A204.1 (cell line): ENCODE measurements at regions not wholly inside any gene's neighbourhood (a gene's known extent, or its start where the extent isn't known, plus 50 kb on each side); places are given as distances from the start of the nearest gene placed in this dataset.
A peak's percentile ranks its signal among the peaks of the same experiment; 100 is the strongest.

Experiments
- FAIRE-seq: peaks from 2 replicates; lab custom pipeline; 2012; peaks lifted over from hg19 to GRCh38; lab: Jason Lieb, UNC

DNA sequence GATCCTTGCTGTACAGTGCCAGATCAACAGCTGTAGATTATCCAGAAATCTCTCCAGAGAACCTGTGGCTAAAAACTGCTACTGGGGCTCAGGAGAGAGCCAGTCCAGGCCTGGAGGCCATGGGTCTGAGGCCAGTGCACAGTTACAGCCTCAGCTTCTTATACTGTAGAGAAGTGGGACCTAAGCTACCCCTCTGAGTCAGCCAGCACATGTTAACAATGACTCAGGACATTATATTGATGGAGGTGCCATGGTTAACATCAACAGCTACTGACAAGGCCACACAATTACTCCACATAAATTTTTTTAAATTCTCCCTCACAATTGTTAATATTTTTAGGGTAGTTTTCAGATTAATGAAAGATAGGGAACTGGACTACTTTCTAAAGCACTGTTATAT, 138.5 kb downstream of the RBM26 start:
- FAIRE-seq: no peak

- no peak for FAIRE-seq
These were observed 147.6 kb downstream of the RBM26 start for GRCh38 chr13:79258489-79258888.

DNA sequence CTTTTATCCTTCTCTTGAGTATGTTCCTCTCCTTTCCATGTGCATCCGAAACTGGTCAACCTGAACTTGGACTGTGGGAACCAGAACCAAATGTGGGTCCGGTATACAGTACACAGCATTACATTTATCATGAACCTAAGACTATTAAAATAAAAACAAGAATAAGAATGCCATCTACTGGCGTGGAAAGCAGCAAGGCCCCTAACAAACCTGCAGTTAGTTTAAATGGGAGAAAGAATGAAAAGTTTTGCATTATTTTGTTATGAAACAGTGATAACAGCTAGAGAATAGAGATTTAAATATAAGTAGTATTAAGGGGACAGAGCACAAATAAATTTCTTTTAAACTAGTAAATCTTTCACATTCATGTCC, 159.5 kb downstream of the RBM26 start:
- FAIRE-seq: peak; percentile 64

- FAIRE-seq: no peak
These were observed 160.0 kb downstream of the RBM26 start for GRCh38 chr13:79245937-79246577.

- no peak for FAIRE-seq
These were observed 164.4 kb downstream of the RBM26 start for GRCh38 chr13:79241697-79242096.

- no peak for FAIRE-seq
These were observed 168.1 kb downstream of the RBM26 start for GRCh38 chr13:79237981-79238380.

DNA sequence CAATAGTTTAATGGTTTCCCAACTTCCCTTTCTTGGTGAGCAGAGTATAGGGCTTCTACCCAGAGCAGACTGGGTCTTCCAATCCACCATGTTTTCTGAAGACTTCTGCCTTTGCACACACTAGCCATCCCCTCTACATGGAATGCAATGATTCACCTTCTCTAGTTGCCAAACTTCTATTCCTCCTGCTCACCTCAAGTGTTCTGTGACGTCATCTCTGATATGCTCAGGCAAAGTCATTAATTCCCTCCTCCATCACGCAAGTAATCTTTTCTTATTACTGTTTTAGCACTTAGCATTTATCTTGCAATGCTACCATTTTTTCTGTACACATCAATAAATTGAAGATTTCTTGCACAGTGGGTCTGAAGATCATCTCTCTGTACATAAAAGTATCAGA, 174.2 kb downstream of the RBM26 start:
- FAIRE-seq: no peak

GRCh38 chr13:79229761-79230160, 176.3 kb downstream of the RBM26 start:
- FAIRE-seq: no peak

GRCh38 chr13:79228972-79229371, 177.1 kb downstream of the RBM26 start:
- no peak for FAIRE-seq

- no peak for FAIRE-seq
These were observed 178.6 kb downstream of the RBM26 start for GRCh38 chr13:79227418-79227817.

DNA sequence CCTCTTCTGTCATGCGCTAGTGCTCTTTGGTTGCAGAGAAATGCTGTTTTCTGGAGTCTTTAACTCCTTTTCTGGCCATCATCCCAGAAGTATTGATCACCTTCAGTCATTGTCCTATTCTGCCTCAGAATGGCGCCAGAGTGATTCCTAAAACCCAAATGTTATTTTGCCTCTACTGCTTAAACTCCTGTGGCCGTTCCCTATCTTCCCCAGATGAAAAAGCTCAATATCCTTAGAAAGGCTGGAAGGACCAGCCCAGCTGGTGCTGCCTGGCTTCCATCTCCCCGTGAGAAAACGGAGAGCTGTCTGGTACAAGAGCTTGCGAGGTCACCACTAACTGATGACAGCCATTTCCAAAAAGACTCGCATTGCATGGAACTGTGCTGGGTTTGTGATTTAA, 179.1 kb downstream of the RBM26 start:
- no peak for FAIRE-seq

- no peak for FAIRE-seq
These were observed 179.8 kb downstream of the RBM26 start for GRCh38 chr13:79226250-79226649.

DNA sequence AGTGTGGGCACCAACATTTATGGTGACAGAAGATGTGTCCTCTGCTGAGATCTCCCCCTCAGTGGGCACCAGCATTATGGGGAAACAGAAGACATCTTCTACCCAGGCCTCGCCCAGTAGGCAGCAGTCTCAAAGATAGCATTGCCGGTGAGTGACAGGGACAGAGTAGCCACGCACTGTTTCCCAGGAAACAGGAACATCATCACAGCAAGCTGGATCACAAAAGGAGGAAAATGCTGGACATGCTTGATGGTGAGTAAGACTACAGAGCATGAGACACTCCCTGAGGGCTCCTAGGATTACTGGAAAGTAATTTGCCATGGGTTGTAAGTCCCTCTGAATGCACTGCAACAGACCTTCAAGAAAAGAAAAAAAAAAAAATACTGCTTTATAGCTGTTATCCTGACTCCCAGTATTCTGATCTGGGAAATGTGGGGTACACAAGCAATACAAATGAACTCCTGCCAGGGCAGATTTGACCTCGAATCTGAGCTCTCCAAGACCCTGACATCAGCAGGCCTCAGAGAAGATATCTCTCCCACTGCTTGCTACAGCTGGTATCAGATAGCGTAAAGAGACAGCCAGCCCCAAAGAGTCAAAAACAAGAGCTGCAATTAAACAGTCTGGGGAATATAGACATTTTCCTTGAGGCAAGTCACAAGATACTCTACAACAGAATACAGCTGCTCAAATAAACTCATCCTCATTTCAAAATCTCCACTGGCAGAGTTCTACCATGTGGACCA, 180.4 kb downstream of the RBM26 start:
- FAIRE-seq: no peak

- no peak for FAIRE-seq
These were observed 183.4 kb downstream of the RBM26 start for GRCh38 chr13:79222427-79223205.

GRCh38 chr13:79212064-79212619, 193.9 kb downstream of the RBM26 start:
- FAIRE-seq: no peak

DNA sequence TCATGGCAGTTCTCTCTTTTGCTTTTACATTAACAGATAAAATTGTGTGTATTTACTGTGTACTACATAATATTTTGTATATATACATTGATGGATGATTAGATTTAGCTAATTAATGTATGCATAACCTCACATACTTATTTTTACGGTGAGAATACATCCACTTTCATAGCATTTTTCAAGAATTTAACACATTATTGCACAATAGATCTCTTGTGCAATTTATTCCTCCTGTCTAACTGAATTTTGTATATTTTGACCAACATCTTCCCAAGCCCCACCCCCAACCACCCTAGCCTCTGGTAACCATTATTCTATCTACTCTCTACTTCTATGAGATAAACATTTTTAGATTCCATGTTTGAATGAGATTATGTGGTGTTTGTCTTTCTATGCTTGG, 194.7 kb downstream of the RBM26 start:
- no peak for FAIRE-seq

- FAIRE-seq: no peak
These were observed 208.1 kb downstream of the RBM26 start for GRCh38 chr13:79197933-79198332.

DNA sequence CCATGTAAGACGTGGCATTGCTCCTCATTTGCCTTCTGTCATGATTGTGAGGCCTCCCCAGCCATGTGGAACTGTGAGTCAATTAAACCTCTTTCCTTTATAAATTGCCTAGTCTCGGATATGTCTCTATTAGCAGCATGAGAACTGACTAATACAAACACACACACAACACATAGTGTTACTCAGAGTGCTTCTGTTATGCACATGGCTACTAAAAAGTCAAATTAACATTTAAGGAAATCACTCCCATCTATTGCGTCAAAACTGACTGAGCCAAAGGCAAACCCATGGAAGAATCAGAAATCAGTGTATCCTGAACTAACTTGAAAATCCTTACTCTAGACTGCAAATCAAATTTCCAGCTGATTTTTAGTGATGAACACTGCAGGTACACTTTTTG, 209.2 kb downstream of the RBM26 start:
- no peak for FAIRE-seq

DNA sequence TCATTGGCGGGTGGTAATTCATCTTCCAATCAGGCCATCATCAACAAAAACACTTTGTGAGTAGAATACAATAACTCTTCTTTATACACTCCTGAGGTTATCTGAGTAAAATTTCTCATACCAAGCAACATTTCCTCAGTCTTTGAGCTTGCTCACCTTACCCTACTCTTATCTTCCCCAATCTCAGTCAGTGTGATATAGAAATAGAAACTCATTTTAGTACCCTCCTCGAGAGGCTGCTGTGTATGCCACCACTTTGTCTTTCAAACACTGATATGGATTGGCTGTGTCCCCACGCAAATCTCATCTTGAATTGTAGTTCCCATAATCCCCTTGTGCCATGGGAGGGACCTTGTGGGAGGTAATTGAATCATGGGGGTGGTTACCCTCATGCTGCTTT, 209.7 kb downstream of the RBM26 start:
- FAIRE-seq: no peak

DNA sequence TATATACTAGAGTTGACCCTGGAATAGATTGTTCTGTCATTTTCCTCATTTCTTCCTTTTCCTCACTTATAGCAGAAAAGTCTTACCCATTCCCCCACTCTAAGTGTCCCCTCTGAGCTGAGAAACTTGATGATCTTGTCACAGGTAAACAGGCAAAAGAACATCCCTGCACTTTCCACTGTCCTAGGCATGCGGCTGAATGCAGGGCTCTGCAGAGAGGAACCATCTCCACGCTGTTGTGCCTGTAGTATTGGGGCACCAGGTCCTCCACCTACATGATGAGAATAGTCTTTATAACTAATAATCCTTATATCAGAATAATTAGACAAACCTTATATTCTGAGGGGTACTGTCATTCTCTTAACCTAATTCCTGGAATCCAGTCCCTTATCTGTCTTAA, 211.3 kb downstream of the RBM26 start:
- no peak for FAIRE-seq

GRCh38 chr13:79194272-79194671, 211.8 kb downstream of the RBM26 start:
- no peak for FAIRE-seq

DNA sequence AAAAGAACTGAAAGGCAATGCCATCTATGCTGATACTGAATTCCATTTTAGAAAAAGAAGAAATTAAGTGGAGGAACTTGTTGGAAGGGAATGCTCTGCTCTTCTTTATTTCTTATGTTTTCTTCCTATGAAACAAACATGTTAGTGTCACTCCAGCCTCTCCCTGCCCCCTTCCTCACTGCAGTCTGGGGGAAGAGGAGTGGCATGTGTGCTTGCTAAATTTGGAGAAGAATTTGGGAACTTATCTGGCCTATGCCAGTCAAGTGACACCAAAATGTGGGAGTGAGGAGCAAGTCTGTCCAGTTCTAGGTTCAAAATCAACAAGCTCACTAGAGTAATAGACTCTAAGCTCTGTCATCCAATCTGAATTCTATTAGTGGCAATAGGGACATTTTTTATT, 214.6 kb downstream of the RBM26 start:
- FAIRE-seq: no peak

GRCh38 chr13:79190932-79191331, 215.1 kb downstream of the RBM26 start:
- no peak for FAIRE-seq
